Activated T-helper 17 cell treated with anti-CD3 and anti-CD28 coated beads, Interleukin-2, amount 50 U/mL, for 72 hours (primary cell): ENCODE measurements at regions not wholly inside any gene's neighbourhood (a gene's known extent, or its start where the extent isn't known, plus 50 kb on each side); places are given as distances from the start of the nearest gene placed in this dataset.

Experiments used
- ATAC-seq: fragments of 150-1000 bp; cut with Tn5 transposase; replicated peaks from 2 replicates; pipeline ENCODE4 v1.10.0; 2021; ENCODE audit warnings: mild to moderate bottlenecking, moderate library complexity
- H3K27ac Mint-ChIP-seq: one replicate; pipeline ENCODE4 v1.8.0; 2022; ENCODE audit warnings: mixed read lengths
- H3K27me3 Mint-ChIP-seq: one replicate; pipeline ENCODE4 v1.8.0; 2022; ENCODE audit warnings: mixed read lengths
- H3K36me3 Mint-ChIP-seq: one replicate; pipeline ENCODE4 v1.8.0; 2022; ENCODE audit warnings: low read depth, mild to moderate bottlenecking, mixed read lengths
- H3K4me1 Mint-ChIP-seq: one replicate; pipeline ENCODE4 v1.8.0; 2022; ENCODE audit warnings: mixed read lengths
- H3K4me3 Mint-ChIP-seq: one replicate; pipeline ENCODE4 v1.8.0; 2022; ENCODE audit warnings: mild to moderate bottlenecking, mixed read lengths
- H3K9me3 Mint-ChIP-seq: one replicate; pipeline ENCODE4 v1.8.0; 2022; ENCODE audit warnings: mixed read lengths

DNA sequence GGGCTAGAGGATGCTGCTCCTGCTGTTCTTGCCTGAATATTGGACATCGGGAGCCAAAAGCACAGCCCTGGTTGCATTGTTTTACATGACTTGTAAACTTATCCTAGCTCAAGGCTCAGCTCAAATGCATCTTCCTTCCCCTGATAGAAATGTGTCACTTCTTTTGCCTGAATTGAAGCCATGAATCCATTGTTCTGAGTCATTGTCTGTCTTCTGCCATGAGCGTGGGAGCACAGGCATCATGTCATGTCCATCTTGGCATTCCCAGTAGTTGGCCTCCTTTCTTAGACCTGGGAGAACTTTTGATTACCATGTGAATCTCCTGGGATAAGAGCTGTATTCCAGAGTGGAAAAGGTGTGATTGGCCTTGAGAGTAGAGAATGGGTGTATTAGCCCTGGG is 54.1 kb upstream of the OPN4 start:
- Mint-ChIP-seq H3K4me3 (no peak overlapping the region), H3K27ac (no peak overlapping the region), H3K9me3 (no peaks in the 10 kb centered on the region), H3K27me3 (no peaks in the 10 kb centered on the region), H3K36me3 (no peaks in the 10 kb centered on the region), H3K4me1 (peaks cover 5% of the 10 kb centered on the region)
- ATAC-seq = no peak

DNA sequence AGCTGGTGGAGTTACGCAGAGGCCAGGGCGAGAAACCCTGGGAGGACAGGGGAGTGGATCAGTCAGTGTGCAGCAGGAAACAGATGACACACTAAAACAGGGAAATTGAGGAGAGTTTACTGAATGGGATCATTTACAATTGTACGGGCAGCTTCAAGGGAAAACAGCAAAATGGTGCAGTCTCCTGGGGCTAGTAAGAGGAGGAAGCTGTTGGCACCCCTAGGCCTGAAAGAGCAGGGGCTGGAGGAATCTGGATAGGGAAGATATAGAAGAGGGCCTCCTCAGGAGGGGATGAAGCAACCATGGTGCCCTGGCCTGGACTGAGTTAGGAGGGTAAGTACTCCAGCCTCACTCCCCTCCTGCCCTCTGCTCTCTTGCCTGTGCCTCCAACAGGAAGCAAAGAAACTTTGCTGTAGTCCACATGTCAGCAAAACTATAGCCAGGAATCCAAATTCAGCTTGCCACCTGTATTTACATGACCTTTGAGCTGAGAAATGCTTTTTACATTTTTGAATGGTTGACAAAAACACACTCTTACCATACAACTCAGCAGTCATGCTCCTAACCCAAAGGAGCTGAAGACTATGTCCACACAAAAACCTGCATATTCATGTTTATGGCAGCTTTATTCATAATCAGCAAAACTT is 52.3 kb upstream of the OPN4 start:
- H3K4me3 Mint-ChIP-seq = no peak overlapping the region
- H3K36me3 Mint-ChIP-seq = no peaks in the 10 kb centered on the region
- H3K4me1 Mint-ChIP-seq = peaks cover 5% of the 10 kb centered on the region
- no peak overlapping the region for H3K27ac Mint-ChIP-seq
- no peaks in the 10 kb centered on the region for H3K27me3 Mint-ChIP-seq
- H3K9me3 Mint-ChIP-seq = no peaks in the 10 kb centered on the region
- no peak for ATAC-seq

DNA sequence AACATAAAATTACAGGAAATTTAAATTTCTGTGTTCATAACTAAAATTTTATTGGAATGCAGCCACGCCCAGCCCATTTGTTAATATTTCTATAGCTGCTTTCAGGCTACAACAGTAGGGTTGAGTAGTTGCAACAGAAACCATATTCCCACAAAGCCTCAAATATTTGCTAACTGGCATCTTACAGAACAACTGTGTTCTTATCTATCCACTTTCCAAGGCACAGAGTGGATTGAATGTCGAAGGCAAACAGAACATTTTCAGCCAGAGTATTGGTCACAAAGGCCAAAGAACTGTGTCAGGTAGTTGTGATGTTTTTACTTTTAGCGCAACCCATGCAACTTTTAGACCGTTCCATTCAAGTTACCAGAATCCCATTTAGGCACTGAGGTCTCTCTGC is 51.1 kb upstream of the OPN4 start:
- ATAC-seq = no peak
- peaks cover 5% of the 10 kb centered on the region for H3K4me1 Mint-ChIP-seq
- no peak overlapping the region for H3K27ac Mint-ChIP-seq
- H3K9me3 Mint-ChIP-seq = no peaks in the 10 kb centered on the region
- H3K27me3 Mint-ChIP-seq = peaks cover 6% of the 10 kb centered on the region
- H3K4me3 Mint-ChIP-seq = no peak overlapping the region
- no peaks in the 10 kb centered on the region for H3K36me3 Mint-ChIP-seq
